WTC11 (cell line): ENCODE measurements at regions not wholly inside any gene's neighbourhood (a gene's known extent, or its start where the extent isn't known, plus 50 kb on each side); places are given as distances from the start of the nearest gene placed in this dataset.

Experiments
- FOXK1 ChIP-seq: sonication (generic); formaldehyde crosslinking; IDR thresholded peaks from 2 replicates; pipeline ENCODE4 v1.8.0; 2022; ENCODE audit warnings: mild to moderate bottlenecking, moderate library complexity, missing genetic modification reagents
- HMGA2 ChIP-seq: fragments of 250-450 bp; sonication (Bioruptor Pico); IDR thresholded peaks from 2 replicates; pipeline ENCODE4 v1.4.0; 2021; ENCODE audit warnings: mild to moderate bottlenecking, moderate library complexity
- NR3C1 ChIP-seq: sonication (generic); formaldehyde crosslinking; conservative IDR thresholded peaks from 2 replicates; pipeline ENCODE4 v1.8.1; 2023; ENCODE audit warnings: low read depth, mild to moderate bottlenecking, missing genetic modification reagents
- SMAD3 ChIP-seq: sonication (generic); formaldehyde crosslinking; IDR thresholded peaks from 2 replicates; pipeline ENCODE4 v1.8.0; 2022; ENCODE audit warnings: missing genetic modification reagents, mild to moderate bottlenecking, borderline replicate concordance
- SP1 ChIP-seq: sonication (generic); formaldehyde crosslinking; conservative IDR thresholded peaks from 2 replicates; pipeline ENCODE4 v1.8.1; 2022; ENCODE audit warnings: missing genetic modification reagents
- TCF7 ChIP-seq: sonication (generic); formaldehyde crosslinking; IDR thresholded peaks from 2 replicates; pipeline ENCODE4 v1.8.0; 2022; ENCODE audit warnings: mild to moderate bottlenecking, low read depth, missing genetic modification reagents, moderate library complexity
- TF ChIP-seq, protein P1 (sequence below): fragments of 200-600 bp; IDR thresholded peaks from 2 replicates; pipeline ENCODE4 v1.8.0; 2022; ENCODE audit warnings: antibody characterized with exemption
- TF ChIP-seq, protein P2 (sequence below): sonication (generic); formaldehyde crosslinking; IDR thresholded peaks from 2 replicates; pipeline ENCODE4 v1.8.1; 2023; ENCODE audit warnings: mild to moderate bottlenecking, missing genetic modification reagents
- TF ChIP-seq, protein P3 (sequence below): sonication (generic); formaldehyde crosslinking; IDR thresholded peaks from 2 replicates; pipeline ENCODE4 v1.8.1; 2022; ENCODE audit warnings: mild to moderate bottlenecking, missing genetic modification reagents, moderate library complexity, borderline replicate concordance
- TF ChIP-seq, protein P4 (sequence below): sonication (generic); formaldehyde crosslinking; IDR thresholded peaks from 2 replicates; pipeline ENCODE4 v1.8.1; 2023; ENCODE audit warnings: mild to moderate bottlenecking, missing genetic modification reagents, moderate library complexity
- TF ChIP-seq, protein P5 (sequence below): sonication (generic); formaldehyde crosslinking; IDR thresholded peaks from 2 replicates; pipeline ENCODE4 v1.8.1; 2022; ENCODE audit warnings: low read depth, missing genetic modification reagents, borderline replicate concordance

DNA sequence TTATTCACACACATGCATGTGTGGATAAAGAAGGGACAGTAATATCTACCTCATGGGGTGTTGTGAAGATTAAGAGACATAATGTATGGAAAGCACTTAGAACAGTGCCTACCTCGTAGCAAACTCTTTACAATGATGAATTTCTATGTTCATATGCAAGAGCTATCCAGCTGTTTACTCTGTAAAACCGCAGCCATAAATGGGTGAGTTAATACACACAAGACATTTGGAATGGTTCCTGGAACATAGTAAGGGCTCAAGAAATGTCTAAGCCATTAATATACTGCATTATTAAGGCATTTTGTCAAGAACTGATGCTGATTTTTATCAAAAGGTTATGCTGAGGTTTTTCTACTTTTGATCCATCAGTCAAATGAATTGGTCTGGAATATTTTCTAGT, 1076.2 kb downstream of the TSN start:
- TF ChIP-seq SMAD3 (CRISPR knock-in tag) (no peak), SP1 (CRISPR knock-in tag) (no peak), NR3C1 (CRISPR knock-in tag) (no peak), FOXK1 (CRISPR knock-in tag) (no peak), TCF7 (CRISPR knock-in tag) (no peak), HMGA2 (no peak)
- TF ChIP-seq, protein P1, sequence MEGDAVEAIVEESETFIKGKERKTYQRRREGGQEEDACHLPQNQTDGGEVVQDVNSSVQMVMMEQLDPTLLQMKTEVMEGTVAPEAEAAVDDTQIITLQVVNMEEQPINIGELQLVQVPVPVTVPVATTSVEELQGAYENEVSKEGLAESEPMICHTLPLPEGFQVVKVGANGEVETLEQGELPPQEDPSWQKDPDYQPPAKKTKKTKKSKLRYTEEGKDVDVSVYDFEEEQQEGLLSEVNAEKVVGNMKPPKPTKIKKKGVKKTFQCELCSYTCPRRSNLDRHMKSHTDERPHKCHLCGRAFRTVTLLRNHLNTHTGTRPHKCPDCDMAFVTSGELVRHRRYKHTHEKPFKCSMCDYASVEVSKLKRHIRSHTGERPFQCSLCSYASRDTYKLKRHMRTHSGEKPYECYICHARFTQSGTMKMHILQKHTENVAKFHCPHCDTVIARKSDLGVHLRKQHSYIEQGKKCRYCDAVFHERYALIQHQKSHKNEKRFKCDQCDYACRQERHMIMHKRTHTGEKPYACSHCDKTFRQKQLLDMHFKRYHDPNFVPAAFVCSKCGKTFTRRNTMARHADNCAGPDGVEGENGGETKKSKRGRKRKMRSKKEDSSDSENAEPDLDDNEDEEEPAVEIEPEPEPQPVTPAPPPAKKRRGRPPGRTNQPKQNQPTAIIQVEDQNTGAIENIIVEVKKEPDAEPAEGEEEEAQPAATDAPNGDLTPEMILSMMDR, result no peak
- TF ChIP-seq, protein P2, sequence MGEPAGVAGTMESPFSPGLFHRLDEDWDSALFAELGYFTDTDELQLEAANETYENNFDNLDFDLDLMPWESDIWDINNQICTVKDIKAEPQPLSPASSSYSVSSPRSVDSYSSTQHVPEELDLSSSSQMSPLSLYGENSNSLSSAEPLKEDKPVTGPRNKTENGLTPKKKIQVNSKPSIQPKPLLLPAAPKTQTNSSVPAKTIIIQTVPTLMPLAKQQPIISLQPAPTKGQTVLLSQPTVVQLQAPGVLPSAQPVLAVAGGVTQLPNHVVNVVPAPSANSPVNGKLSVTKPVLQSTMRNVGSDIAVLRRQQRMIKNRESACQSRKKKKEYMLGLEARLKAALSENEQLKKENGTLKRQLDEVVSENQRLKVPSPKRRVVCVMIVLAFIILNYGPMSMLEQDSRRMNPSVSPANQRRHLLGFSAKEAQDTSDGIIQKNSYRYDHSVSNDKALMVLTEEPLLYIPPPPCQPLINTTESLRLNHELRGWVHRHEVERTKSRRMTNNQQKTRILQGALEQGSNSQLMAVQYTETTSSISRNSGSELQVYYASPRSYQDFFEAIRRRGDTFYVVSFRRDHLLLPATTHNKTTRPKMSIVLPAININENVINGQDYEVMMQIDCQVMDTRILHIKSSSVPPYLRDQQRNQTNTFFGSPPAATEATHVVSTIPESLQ (CRISPR knock-in tag), result no peak
- TF ChIP-seq, protein P3, sequence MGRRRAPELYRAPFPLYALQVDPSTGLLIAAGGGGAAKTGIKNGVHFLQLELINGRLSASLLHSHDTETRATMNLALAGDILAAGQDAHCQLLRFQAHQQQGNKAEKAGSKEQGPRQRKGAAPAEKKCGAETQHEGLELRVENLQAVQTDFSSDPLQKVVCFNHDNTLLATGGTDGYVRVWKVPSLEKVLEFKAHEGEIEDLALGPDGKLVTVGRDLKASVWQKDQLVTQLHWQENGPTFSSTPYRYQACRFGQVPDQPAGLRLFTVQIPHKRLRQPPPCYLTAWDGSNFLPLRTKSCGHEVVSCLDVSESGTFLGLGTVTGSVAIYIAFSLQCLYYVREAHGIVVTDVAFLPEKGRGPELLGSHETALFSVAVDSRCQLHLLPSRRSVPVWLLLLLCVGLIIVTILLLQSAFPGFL (CRISPR knock-in tag), result no peak
- TF ChIP-seq, protein P4, sequence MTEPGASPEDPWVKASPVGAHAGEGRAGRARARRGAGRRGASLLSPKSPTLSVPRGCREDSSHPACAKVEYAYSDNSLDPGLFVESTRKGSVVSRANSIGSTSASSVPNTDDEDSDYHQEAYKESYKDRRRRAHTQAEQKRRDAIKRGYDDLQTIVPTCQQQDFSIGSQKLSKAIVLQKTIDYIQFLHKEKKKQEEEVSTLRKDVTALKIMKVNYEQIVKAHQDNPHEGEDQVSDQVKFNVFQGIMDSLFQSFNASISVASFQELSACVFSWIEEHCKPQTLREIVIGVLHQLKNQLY (CRISPR knock-in tag), result no peak
- TF ChIP-seq, protein P5, sequence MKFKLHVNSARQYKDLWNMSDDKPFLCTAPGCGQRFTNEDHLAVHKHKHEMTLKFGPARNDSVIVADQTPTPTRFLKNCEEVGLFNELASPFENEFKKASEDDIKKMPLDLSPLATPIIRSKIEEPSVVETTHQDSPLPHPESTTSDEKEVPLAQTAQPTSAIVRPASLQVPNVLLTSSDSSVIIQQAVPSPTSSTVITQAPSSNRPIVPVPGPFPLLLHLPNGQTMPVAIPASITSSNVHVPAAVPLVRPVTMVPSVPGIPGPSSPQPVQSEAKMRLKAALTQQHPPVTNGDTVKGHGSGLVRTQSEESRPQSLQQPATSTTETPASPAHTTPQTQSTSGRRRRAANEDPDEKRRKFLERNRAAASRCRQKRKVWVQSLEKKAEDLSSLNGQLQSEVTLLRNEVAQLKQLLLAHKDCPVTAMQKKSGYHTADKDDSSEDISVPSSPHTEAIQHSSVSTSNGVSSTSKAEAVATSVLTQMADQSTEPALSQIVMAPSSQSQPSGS (CRISPR knock-in tag), result no peak
